ENCODE measurements at regions not wholly inside any gene's neighbourhood (a gene's known extent, or its start where the extent isn't known, plus 50 kb on each side); places are given as distances from the start of the nearest gene placed in this dataset.

DNA sequence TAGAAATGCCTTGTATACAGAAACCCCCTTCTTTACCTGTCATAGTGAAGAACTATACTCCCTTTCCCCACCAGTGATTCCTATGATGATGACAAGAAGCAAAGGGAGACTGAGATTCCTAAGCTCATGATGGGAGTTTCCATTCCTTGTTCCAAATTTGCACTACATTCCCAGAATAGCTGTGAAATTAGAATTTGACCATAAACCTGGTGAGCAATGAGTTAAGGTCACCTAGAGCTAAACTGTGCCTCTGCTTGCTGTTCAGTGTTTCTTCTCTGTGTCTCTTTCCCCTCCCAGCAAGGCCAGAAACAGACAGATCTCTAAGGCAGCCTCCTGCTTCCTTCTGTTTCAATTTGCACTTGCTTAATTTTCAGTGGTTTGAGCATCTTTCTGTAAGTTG, 332.1 kb downstream of the PIK3R1 start:
- H3K4me3 ChIP-seq (ENCODE audit: low read depth, low read length) = no peak overlapping the region
- no peaks in the 10 kb centered on the region for H3K27me3 ChIP-seq (ENCODE audit: control insufficient read depth, insufficient read depth, low read length)
- no peaks in the 10 kb centered on the region for H3K36me3 ChIP-seq (ENCODE audit: control insufficient read depth, insufficient read depth, low read length)
- no peak for DNase-seq (ENCODE audit: low read depth)
- FAIRE-seq = no peak
- TF ChIP-seq, protein P1, sequence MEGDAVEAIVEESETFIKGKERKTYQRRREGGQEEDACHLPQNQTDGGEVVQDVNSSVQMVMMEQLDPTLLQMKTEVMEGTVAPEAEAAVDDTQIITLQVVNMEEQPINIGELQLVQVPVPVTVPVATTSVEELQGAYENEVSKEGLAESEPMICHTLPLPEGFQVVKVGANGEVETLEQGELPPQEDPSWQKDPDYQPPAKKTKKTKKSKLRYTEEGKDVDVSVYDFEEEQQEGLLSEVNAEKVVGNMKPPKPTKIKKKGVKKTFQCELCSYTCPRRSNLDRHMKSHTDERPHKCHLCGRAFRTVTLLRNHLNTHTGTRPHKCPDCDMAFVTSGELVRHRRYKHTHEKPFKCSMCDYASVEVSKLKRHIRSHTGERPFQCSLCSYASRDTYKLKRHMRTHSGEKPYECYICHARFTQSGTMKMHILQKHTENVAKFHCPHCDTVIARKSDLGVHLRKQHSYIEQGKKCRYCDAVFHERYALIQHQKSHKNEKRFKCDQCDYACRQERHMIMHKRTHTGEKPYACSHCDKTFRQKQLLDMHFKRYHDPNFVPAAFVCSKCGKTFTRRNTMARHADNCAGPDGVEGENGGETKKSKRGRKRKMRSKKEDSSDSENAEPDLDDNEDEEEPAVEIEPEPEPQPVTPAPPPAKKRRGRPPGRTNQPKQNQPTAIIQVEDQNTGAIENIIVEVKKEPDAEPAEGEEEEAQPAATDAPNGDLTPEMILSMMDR (IDR thresholded peaks at IDR 0.05; ENCODE audit: insufficient read depth, low read length, severe bottlenecking) = no peak

DNA sequence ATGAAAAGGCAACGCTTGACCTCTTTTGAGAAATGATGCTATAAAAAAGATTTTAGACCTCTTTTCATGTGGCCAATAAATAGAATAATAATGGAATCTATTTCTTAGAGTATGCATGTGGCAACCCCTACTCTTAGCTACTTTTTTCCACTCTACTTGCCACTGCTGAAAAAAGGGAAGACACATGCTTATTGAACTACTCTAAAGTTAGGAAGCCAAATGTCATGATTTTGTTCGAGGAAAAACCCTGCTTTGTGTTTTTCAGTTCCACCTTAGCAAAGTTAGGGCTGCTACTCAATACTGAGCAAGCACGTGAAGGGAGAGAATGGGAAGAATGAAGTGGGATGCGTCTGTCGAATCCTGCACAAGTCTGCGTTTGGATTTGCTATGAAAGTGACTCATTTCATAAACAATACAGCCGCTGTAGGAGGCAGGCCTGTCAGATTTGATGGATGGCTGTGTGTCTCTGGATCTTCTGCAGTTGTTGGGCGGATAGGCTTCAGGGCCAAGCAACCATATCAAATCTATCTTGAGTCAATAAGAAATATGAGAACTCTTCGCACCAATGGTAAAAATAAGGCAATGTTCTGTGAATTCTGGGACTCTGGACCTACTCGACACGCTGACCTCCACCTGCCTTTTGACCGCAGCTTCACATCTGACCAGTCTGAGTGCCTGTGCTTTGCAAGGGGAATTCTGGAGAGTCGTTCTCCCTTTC, 333.6 kb downstream of the PIK3R1 start:
- H3K4me3 ChIP-seq (ENCODE audit: low read depth, low read length) = no peak overlapping the region
- TF ChIP-seq, protein P1 (IDR thresholded peaks at IDR 0.05; ENCODE audit: insufficient read depth, low read length, severe bottlenecking) = no peak
- H3K36me3 ChIP-seq (ENCODE audit: control insufficient read depth, insufficient read depth, low read length) = no peaks in the 10 kb centered on the region
- no peaks in the 10 kb centered on the region for H3K27me3 ChIP-seq (ENCODE audit: control insufficient read depth, insufficient read depth, low read length)
- DNase-seq (ENCODE audit: low read depth) (no peak), FAIRE-seq (peak; percentile 47)

DNA sequence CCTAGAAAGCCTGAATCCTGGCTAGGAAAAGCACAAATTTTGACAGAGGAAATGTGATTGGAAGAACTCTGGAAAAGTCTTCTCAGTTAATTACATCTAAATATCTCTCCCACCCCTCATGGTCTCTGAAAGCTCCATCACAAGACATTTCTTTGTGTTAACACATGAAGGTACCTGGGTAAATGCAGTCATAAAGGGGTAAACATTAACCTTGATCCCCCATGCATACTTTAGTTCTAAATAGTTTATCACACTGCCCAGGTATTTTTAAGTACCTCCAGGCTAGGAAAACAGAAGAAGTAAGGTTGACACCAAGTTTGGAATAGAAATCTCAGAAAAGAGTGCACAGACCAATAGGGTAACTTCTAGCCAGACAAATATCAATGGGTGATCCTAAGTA, 334.5 kb downstream of the PIK3R1 start:
- Histone ChIP-seq H3K4me3 (ENCODE audit: low read depth, low read length) (no peak overlapping the region), H3K36me3 (ENCODE audit: control insufficient read depth, insufficient read depth, low read length) (no peaks in the 10 kb centered on the region), H3K27me3 (ENCODE audit: control insufficient read depth, insufficient read depth, low read length) (no peaks in the 10 kb centered on the region)
- TF ChIP-seq, protein P1 (IDR thresholded peaks at IDR 0.05; ENCODE audit: insufficient read depth, low read length, severe bottlenecking) = no peak
- DNase-seq (ENCODE audit: low read depth) = no peak
- FAIRE-seq = no peak

DNA sequence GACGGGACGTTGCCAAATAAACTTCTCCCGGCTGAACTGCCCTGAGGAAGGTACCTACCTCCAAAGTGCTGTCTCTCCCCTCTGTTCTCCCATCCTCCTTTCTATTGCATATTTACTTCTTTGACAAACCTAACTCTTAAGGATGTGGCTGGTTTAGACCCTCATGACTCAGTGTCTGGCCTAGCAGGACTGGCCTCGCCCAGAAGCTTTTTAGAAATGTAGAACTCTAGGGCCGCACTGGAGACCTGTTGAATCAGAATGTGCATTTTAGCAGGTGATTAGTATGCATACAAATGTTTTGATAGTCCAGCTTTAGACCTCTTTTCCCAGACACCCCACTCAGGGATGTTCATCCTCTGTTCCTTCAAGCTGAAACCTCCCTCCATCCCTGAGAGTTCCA, 335.9 kb downstream of the PIK3R1 start:
- FAIRE-seq = no peak
- TF ChIP-seq, protein P1 (IDR thresholded peaks at IDR 0.05; ENCODE audit: insufficient read depth, low read length, severe bottlenecking) = no peak
- Histone ChIP-seq H3K36me3 (ENCODE audit: control insufficient read depth, insufficient read depth, low read length) (no peaks in the 10 kb centered on the region), H3K4me3 (ENCODE audit: low read depth, low read length) (no peak overlapping the region), H3K27me3 (ENCODE audit: control insufficient read depth, insufficient read depth, low read length) (no peaks in the 10 kb centered on the region)
- no peak for DNase-seq (ENCODE audit: low read depth)

DNA sequence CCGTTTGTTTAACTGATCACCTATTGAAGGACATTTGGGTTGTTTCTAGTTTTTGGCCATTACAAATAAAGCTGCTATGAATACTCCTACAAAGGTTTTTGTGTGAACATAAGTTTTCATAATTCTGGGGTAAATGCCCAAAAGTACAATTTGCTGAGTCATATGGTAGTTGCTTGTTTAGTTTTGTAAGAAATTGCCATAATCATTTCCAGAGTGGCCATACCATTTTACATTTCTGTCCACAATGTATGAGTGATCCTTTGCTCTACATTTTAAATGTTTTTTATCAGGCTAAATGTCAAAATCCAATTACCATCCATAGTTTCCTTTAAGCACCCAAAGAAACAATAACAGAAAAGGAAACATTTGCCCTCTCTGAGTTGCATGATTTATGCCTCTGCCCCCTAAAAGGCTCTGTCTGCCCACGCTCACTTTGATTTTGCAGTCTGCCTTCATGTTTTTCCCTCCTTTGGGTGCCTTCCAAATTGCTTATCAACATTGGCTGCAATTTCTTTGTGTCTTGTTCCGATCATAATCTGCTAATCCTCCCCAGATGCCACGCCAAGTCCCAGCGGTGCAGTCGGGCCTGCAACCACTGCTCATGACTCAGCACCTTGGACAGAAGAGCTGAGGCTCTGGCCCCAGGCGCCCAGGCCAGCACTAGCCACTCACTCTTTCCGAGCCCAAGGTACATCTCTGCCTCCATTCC, 339.2 kb downstream of the PIK3R1 start:
- H3K36me3 ChIP-seq (ENCODE audit: control insufficient read depth, insufficient read depth, low read length) = no peaks in the 10 kb centered on the region
- TF ChIP-seq, protein P1 (IDR thresholded peaks at IDR 0.05; ENCODE audit: insufficient read depth, low read length, severe bottlenecking) = no peak
- peak; percentile 14 for DNase-seq (ENCODE audit: low read depth)
- FAIRE-seq = no peak
- H3K27me3 ChIP-seq (ENCODE audit: control insufficient read depth, insufficient read depth, low read length) = no peaks in the 10 kb centered on the region
- H3K4me3 ChIP-seq (ENCODE audit: low read depth, low read length) = no peak overlapping the region

Measured in bronchial epithelial cell (primary cell).